ENCODE measurements at regions not wholly inside any gene's neighbourhood (a gene's known extent, or its start where the extent isn't known, plus 50 kb on each side); places are given as distances from the start of the nearest gene placed in this dataset.

DNA sequence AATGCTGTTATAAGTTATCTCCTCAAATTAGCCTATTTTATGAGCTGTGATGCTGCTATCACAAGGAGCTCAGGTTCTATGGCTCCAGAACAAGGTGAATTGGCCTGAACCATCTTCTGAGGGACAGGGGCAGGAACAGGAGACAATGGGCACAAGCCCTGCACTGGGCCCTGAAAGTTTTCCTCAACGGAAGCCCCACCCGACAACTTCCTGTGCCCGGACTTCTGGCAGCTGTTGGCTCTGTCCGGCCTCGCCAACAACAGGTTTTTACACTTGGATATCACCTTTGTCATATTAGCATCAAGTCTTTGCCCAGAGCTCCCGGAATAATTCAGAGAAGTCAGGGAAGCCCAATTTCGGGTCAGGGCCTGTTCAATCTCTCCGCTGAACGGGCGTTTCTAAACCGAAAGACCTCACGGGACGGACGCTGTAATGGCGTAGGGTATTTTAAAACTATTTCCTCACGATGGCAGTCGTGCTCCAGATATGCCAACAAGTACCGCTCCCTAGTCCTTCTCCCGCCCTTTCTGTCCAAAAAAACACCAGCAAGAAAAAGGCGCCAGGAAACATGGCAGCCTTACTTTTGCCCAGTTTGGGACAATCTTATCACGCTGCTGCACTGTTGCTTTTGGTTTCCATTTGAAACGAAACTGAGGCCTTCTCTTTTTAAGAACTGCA lies 201.0 kb upstream of the STK26 start:
- no peaks in the 10 kb centered on the region for H3K36me3 ChIP-seq
- H3K4me3 ChIP-seq, result peak overlapping the region; percentile 4 to 60 (median 47)
- no peaks in the 10 kb centered on the region for H3K4me1 ChIP-seq
- H3K27ac ChIP-seq, result peak overlapping the region; percentile 74 to 86
- no peaks in the 10 kb centered on the region for H3K9me3 ChIP-seq
- peak in 1 of 2 donors; percentile 82 for DNase-seq (ENCODE audit: low spot score in 2 of 2)
- intact Hi-C loops (cut with DNase I; ENCODE audit: low total_unique reads), result no loop called here
- TF ChIP-seq POLR2A (IDR thresholded peaks at IDR 0.05) (no peak), CTCF (IDR thresholded peaks at IDR 0.05) (peak in 2 of 3 donors; percentile 62 to 64), POLR2AphosphoS5 (IDR thresholded peaks at IDR 0.05) (peak in 2 of 3 donors; percentile 87 to 92)
- H3K27me3 ChIP-seq, result peaks cover 0 to 4% of the 10 kb centered on the region in 2 donors

- H3K27me3 ChIP-seq, result peaks cover 0 to 8% of the 10 kb centered on the region in 2 donors
- H3K27ac ChIP-seq, result no peak overlapping the region
- DNase-seq (ENCODE audit: low spot score in 2 of 2), result no peak
- no peak overlapping the region for H3K4me3 ChIP-seq
- no peaks in the 10 kb centered on the region for H3K4me1 ChIP-seq
- H3K36me3 ChIP-seq, result no peaks in the 10 kb centered on the region
- intact Hi-C loops (cut with DNase I; ENCODE audit: low total_unique reads), result loop anchor here (5.0 kb wide), 1 partner anchor 1281 kb away; no protein-coding TSS in a partner anchor
- no peaks in the 10 kb centered on the region for H3K9me3 ChIP-seq
- TF ChIP-seq POLR2A (IDR thresholded peaks at IDR 0.05) (no peak), POLR2AphosphoS5 (IDR thresholded peaks at IDR 0.05) (no peak), CTCF (IDR thresholded peaks at IDR 0.05) (no peak)
Observed at GRCh38 chrX:131826572-131826971, 196.5 kb upstream of the STK26 start.

- TF ChIP-seq POLR2A (IDR thresholded peaks at IDR 0.05) (no peak), POLR2AphosphoS5 (IDR thresholded peaks at IDR 0.05) (no peak), CTCF (IDR thresholded peaks at IDR 0.05) (no peak)
- no peaks in the 10 kb centered on the region for H3K9me3 ChIP-seq
- intact Hi-C loops (cut with DNase I; ENCODE audit: low total_unique reads), result loop anchor here (5.0 kb wide), 1 partner anchor 1279 kb away; no protein-coding TSS in a partner anchor
- H3K4me3 ChIP-seq, result no peak overlapping the region
- no peak overlapping the region for H3K27ac ChIP-seq
- H3K27me3 ChIP-seq, result peaks cover 0 to 8% of the 10 kb centered on the region in 2 donors
- no peak for DNase-seq (ENCODE audit: low spot score in 2 of 2)
- H3K36me3 ChIP-seq, result no peaks in the 10 kb centered on the region
- H3K4me1 ChIP-seq, result no peaks in the 10 kb centered on the region
Observed at GRCh38 chrX:131827935-131828334, 195.2 kb upstream of the STK26 start.

GRCh38 chrX:131828482-131828881 lies 194.6 kb upstream of the STK26 start:
- intact Hi-C loops (cut with DNase I; ENCODE audit: low total_unique reads), result loop anchor here (5.0 kb wide), 1 partner anchor 1279 kb away; no protein-coding TSS in a partner anchor
- Histone ChIP-seq H3K27ac (no peak overlapping the region), H3K4me1 (no peaks in the 10 kb centered on the region), H3K4me3 (no peak overlapping the region), H3K27me3 (peaks cover 0 to 8% of the 10 kb centered on the region in 2 donors), H3K9me3 (no peaks in the 10 kb centered on the region), H3K36me3 (no peaks in the 10 kb centered on the region)
- TF ChIP-seq CTCF (IDR thresholded peaks at IDR 0.05), result no peak
- no peak for TF ChIP-seq POLR2AphosphoS5 (IDR thresholded peaks at IDR 0.05)
- no peak for TF ChIP-seq POLR2A (IDR thresholded peaks at IDR 0.05)
- no peak for DNase-seq (ENCODE audit: low spot score in 2 of 2)

DNA sequence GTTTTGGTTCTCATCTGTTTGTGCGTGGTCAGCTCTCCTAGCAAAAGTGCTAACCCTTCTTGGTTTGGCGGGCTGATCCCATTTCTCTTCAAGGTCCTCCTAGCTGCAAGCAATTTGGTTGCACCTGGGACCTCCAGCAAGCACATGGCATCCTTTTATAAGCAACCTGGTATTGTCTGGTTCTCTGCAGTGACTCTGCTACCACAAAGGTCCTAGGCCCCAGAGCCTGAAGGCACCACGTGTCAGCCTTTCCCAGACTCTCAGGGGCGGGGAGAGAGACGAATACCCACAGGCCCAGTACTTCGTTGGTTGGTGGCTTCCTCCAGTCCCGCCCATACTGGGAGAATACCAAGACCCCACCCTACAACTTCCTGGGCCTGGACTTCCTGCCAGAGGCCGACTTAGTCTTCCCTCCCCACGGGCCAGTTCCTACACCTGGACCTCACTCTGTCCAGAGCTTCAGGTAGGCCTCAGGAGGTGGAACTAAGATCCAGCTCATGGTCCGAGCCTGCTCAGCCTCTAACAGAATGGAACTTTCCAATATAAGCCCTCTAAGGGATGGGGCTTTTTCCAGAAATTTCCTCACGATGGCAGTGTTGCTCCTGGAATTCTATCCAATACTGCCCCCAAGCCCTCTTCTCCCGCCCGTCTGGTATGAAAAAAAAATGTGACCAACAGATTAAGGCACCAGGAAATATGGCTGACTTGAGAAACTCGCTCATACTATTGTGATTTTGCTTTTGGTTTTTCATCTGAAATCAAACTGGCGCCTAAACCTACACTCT lies 192.5 kb upstream of the STK26 start:
- intact Hi-C loops (cut with DNase I; ENCODE audit: low total_unique reads), result no loop called here
- TF ChIP-seq CTCF (IDR thresholded peaks at IDR 0.05) (peak; percentile 16 to 77 (median 45)), POLR2AphosphoS5 (IDR thresholded peaks at IDR 0.05) (peak in 1 of 3 donors; percentile 78), POLR2A (IDR thresholded peaks at IDR 0.05) (no peak)
- H3K27ac ChIP-seq, result peak overlapping the region; percentile 60 to 62
- peak overlapping the region in 2 of 3 donors; percentile 42 to 49 for H3K4me3 ChIP-seq
- peaks cover 0 to 23% of the 10 kb centered on the region in 2 donors for H3K27me3 ChIP-seq
- no peaks in the 10 kb centered on the region for H3K4me1 ChIP-seq
- H3K9me3 ChIP-seq, result no peaks in the 10 kb centered on the region
- H3K36me3 ChIP-seq, result no peaks in the 10 kb centered on the region
- peak in 1 of 2 donors; percentile 71 for DNase-seq (ENCODE audit: low spot score in 2 of 2)

Measured in breast epithelium (tissue), 4 donors.